Naive B cell (primary cell): ENCODE measurements at regions not wholly inside any gene's neighbourhood (a gene's known extent, or its start where the extent isn't known, plus 50 kb on each side); places are given as distances from the start of the nearest gene placed in this dataset.
A peak's percentile ranks its signal among the peaks of the same experiment; 100 is the strongest.

ENCODE experiments used
- ATAC-seq, 2 donors: fragments of 150-1000 bp; cut with Tn5 transposase; 2 replicates each; pipeline ENCODE4 v1.10.0; 2021; ENCODE audit warnings: low read depth in 2 of 2, mild to moderate bottlenecking in 2 of 2, moderate library complexity in 2 of 2
- DNase-seq: peaks from one replicate; pipeline ENCODE4 v3.0.0; 2022
- H3K27ac Mint-ChIP-seq, 6 donors: one replicate each; pipeline ENCODE4 v1.8.0; 2020 to 2022; ENCODE audit warnings: mild to moderate bottlenecking in 6 of 6, mixed read lengths in 6 of 6, moderate library complexity in 5 of 6, inconsistent platforms in 2 of 6
- H3K27me3 Mint-ChIP-seq, 3 donors: one replicate each; pipeline ENCODE4 v1.8.0; 2021 to 2022; ENCODE audit warnings: mixed read lengths in 3 of 3, mild to moderate bottlenecking in 1 of 3
- H3K36me3 Mint-ChIP-seq, 2 donors: one replicate each; pipeline ENCODE4 v1.8.0; 2020 to 2022; ENCODE audit warnings: mixed read lengths in 2 of 2, inconsistent platforms in 1 of 2, mild to moderate bottlenecking in 1 of 2
- H3K4me1 Mint-ChIP-seq, 3 donors: one replicate each; pipeline ENCODE4 v1.8.0; 2020 to 2022; ENCODE audit warnings: mixed read lengths in 3 of 3, inconsistent platforms in 1 of 3, mild to moderate bottlenecking in 1 of 3, moderate library complexity in 1 of 3
- H3K4me3 Mint-ChIP-seq, 8 donors: one replicate each; pipeline ENCODE4 v1.8.0; 2020 to 2022; ENCODE audit warnings: mild to moderate bottlenecking in 8 of 8, mixed read lengths in 8 of 8, moderate library complexity in 8 of 8, inconsistent platforms in 2 of 8
- H3K9me3 Mint-ChIP-seq, 7 donors: one replicate each; pipeline ENCODE4 v1.8.0; 2020 to 2022; ENCODE audit warnings: mixed read lengths in 7 of 7, mild to moderate bottlenecking in 5 of 7, inconsistent platforms in 2 of 7, moderate library complexity in 1 of 7

DNA sequence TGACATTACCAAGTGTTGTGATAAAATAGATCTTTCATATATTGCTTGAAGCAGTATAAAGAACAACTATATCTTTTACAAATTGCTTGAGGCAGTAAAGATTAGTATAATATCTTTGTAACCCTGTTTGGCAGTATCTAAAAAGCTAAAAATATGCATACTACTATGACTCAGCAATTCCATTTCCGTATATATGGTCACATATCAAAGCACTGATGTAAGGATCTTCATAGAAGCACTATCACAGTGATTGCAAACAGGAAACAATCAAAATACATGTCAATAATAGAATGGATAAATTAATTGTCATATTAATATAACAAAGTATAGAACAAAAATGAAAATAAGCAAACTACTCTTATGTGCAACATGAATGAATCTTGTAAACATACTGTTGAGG lies 158.4 kb upstream of the IGF1 start:
- no peak for ATAC-seq
- Mint-ChIP-seq H3K9me3 (peaks cover 3 to 29% (median 9%) of the 10 kb centered on the region in 7 donors), H3K27me3 (peaks cover 0 to 9% (median 4%) of the 10 kb centered on the region in 3 donors), H3K36me3 (no peaks in the 10 kb centered on the region), H3K4me1 (no peaks in the 10 kb centered on the region), H3K27ac (no peak overlapping the region), H3K4me3 (no peak overlapping the region)
- DNase-seq = no peak

DNA sequence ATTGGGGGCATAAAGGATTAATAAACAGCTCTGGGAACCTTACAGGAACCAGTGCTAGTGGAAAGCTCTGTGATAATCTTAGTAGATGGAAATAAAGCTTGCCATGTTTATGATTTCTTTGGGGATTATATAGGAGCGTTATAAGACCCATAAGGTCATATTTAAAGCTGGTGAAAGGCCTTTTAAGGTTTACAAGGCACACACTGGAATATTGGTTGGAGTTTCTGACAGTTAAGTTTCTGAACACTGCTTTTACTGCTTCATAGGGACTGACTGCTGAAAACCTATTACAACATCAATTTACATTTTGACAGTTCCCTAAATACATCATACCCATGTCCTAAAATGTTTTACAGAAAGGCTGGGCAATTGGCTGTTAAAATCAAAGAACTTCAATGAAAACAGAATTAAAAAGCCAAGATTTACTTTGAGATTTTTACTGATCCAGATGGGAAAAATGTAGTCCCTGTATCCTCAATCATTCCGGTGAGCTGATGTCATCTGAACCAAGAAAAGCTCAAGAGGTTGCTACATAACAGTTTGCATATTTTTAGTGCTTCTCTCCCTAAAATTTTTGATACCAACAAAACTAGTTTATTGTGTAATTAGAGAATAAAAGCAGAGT lies 153.7 kb upstream of the IGF1 start:
- H3K4me1 Mint-ChIP-seq = no peaks in the 10 kb centered on the region
- peaks cover 0 to 2% (median 1%) of the 10 kb centered on the region in 7 donors for H3K9me3 Mint-ChIP-seq
- H3K27me3 Mint-ChIP-seq = no peaks in the 10 kb centered on the region
- H3K4me3 Mint-ChIP-seq = no peak overlapping the region
- DNase-seq = no peak
- H3K27ac Mint-ChIP-seq = no peak overlapping the region
- no peaks in the 10 kb centered on the region for H3K36me3 Mint-ChIP-seq
- ATAC-seq = no peak

DNA sequence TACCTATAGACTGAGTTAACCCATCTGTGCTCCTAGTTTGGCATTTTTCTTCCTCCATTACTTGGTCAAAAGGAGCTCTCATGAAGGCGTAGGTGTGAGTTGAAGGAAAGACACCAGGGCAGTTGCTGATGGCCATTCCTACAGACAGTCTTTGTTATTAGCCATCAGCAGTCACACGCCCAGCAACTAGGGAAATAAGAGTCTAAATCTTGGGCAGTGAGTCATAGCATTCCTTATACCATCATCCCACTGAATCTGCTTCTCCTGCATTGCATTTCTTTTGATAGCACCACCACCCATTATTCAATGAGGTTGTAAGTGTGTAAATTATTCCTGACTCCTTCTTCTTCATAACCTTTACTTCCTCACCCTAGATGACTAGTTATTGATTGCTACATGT lies 150.9 kb upstream of the IGF1 start:
- H3K27ac Mint-ChIP-seq = no peak overlapping the region
- H3K4me1 Mint-ChIP-seq = no peaks in the 10 kb centered on the region
- no peak for ATAC-seq
- no peaks in the 10 kb centered on the region for H3K36me3 Mint-ChIP-seq
- H3K4me3 Mint-ChIP-seq = no peak overlapping the region
- no peaks in the 10 kb centered on the region for H3K27me3 Mint-ChIP-seq
- DNase-seq = no peak
- H3K9me3 Mint-ChIP-seq = peaks cover under 1 to 18% (median 8%) of the 10 kb centered on the region in 7 donors

DNA sequence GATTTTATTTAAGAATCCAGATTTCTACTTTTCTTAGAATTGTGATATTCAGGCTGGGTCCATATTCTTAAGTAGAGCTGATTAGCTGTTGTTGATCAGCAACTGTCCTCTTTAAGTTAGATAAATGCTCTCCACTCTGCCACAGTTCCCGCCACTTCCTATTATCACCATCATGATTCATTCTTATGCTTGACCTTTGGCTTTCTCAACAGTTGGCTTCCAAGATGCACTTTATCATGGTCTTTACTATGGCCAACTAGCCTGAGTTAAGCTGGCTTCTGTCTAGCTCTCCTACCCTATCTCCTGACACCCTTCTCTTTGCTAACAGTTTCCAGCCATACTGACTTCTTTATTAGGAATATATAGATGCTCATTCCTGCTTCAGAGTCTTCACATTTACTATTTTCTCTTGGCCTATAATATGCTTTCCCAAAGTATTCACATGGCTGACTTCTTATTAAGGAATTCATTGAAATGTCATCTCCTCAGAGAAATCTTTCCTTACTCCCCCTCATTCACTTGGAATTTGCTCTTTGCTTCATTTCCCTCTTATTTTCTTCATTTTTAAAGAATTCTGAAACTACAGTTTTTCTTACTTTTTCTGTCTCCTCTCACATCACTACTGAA lies 149.0 kb upstream of the IGF1 start:
- H3K9me3 Mint-ChIP-seq = peaks cover 5 to 18% (median 8%) of the 10 kb centered on the region in 7 donors
- ATAC-seq (no peak), DNase-seq (no peak)
- H3K27me3 Mint-ChIP-seq = no peaks in the 10 kb centered on the region
- H3K4me1 Mint-ChIP-seq = no peaks in the 10 kb centered on the region
- H3K27ac Mint-ChIP-seq = no peak overlapping the region
- H3K4me3 Mint-ChIP-seq = no peak overlapping the region
- no peaks in the 10 kb centered on the region for H3K36me3 Mint-ChIP-seq

DNA sequence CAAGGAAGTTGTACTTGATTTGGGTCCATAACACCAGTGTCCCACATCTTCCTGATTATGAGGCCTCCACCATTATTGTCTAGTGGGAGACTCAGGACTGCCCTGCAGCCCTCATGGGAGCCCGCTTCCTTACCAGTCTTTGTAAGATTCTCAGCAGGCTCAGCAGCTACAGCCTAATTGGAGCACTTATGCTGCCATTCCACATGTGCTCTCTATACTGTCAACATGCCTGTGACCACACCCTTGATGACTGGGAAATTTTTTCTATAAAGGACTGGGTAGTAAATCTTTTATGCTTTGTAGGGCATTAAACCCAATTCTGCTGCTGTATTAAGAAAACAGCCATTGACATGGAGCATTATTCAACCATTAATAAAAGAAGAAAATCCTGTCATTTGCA lies 145.5 kb upstream of the IGF1 start:
- H3K4me3 Mint-ChIP-seq = no peak overlapping the region
- no peak overlapping the region for H3K27ac Mint-ChIP-seq
- no peak for DNase-seq
- no peaks in the 10 kb centered on the region for H3K36me3 Mint-ChIP-seq
- no peaks in the 10 kb centered on the region for H3K4me1 Mint-ChIP-seq
- ATAC-seq = no peak
- H3K9me3 Mint-ChIP-seq = peaks cover 5 to 18% (median 8%) of the 10 kb centered on the region in 7 donors
- no peaks in the 10 kb centered on the region for H3K27me3 Mint-ChIP-seq

DNA sequence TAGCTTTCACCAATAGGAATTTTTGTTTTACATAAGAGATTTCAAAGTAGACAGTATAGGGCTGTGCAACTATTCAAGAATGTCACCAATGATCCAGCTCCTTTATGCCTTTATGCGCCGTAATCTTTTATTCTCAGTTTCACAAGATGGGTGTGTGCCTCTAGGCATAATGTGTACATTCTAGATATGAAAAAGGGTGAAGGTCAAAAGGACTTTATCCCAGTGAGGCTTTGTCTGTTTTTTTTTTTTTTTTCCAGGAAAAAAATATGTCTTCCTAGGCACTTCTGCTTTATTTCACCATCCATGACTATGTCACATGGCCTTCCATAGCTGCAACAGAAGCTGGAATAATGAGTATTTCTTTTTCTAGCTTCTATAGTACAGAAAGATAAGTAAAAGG lies 142.3 kb upstream of the IGF1 start:
- Mint-ChIP-seq H3K4me1 (no peaks in the 10 kb centered on the region), H3K27me3 (peaks cover 0 to 9% (median 0%) of the 10 kb centered on the region in 3 donors), H3K36me3 (no peaks in the 10 kb centered on the region), H3K27ac (no peak overlapping the region), H3K4me3 (no peak overlapping the region), H3K9me3 (peaks cover 0 to 9% (median 6%) of the 10 kb centered on the region in 7 donors)
- DNase-seq (no peak), ATAC-seq (no peak)

DNA sequence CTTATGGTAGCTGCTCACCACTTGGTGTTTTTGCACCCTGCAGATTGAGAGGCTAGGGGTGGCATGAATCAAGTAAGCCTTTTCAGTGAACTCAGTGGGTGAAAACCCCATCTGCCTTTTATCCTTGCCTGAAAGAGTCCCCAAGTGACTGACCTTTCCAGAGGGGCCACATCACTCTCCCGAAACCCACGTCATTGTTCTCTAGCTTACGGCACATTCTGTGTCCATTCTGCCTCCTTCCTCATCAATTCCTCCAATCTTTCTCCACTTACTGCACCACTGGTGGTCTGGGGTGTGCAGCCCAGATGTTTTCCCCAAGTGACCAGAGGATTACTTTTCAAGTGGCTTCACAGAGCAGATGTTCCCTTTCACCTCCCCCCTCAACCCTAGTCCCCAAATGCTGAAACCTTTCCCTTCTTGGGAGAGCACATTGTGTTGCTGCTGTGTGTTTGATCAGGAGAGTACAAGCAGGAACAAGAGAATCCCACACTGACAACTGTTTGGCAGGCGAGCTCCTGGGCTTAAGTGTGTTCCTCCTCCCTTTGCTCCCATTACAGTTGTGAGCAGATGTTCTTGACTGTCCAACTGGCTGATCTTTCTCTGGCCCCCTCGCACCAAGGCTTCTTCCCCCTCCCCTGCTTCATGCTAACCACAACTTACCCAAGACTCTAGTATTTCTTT lies 138.0 kb upstream of the IGF1 start:
- Mint-ChIP-seq H3K4me1 (no peaks in the 10 kb centered on the region), H3K27ac (no peak overlapping the region), H3K9me3 (peaks cover 0 to 3% (median 0%) of the 10 kb centered on the region in 7 donors), H3K36me3 (no peaks in the 10 kb centered on the region), H3K4me3 (no peak overlapping the region), H3K27me3 (peaks cover 0 to 9% (median 0%) of the 10 kb centered on the region in 3 donors)
- DNase-seq (no peak), ATAC-seq (no peak)

DNA sequence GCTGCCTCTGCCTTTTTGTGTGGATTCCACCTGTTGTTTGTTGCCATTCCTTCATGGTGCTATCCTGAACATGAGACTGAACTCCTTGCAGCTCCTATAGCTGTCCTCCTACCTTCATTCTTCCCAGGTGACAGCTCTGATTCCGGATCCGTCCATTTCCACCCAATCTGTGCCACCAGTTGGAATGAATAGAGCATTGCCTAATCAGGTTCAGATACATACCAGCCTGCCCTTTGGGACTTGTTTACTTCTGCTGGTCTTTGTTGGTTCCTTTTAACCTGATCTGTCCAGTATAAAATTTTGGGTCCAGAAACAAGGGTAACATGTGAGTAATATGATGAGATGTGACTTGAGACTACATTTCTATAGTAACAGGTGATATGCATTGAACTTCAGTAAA lies 136.3 kb upstream of the IGF1 start:
- no peak overlapping the region for H3K4me3 Mint-ChIP-seq
- no peaks in the 10 kb centered on the region for H3K36me3 Mint-ChIP-seq
- peaks cover 0 to 13% (median 0%) of the 10 kb centered on the region in 3 donors for H3K27me3 Mint-ChIP-seq
- H3K4me1 Mint-ChIP-seq = no peaks in the 10 kb centered on the region
- DNase-seq (no peak), ATAC-seq (no peak)
- H3K9me3 Mint-ChIP-seq = peaks cover 0 to 3% (median 0%) of the 10 kb centered on the region in 7 donors
- no peak overlapping the region for H3K27ac Mint-ChIP-seq

DNA sequence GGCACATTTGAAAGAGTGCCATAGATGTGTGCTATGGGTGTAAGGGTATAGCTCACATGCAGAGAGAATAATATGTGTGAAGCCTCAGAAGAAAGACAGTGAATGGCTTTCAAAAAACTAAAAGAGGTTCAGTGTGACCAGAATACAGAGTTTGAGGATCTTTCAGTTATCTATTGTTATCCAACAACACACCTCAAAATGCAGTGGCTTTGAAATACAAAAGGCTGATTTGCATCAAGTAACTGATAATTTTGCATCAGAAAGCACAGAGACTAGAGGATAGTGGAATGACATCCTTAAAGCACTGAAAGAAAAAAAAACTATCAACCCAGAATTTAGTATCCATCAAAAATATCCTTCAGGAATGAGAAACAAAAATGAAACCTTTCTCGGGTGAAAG lies 131.6 kb upstream of the IGF1 start:
- H3K36me3 Mint-ChIP-seq = peaks cover 0 to 6% of the 10 kb centered on the region in 2 donors
- no peak for DNase-seq
- H3K9me3 Mint-ChIP-seq = peaks cover 1 to 14% (median 4%) of the 10 kb centered on the region in 7 donors
- H3K27me3 Mint-ChIP-seq = peaks cover 5 to 17% (median 16%) of the 10 kb centered on the region in 3 donors
- H3K4me3 Mint-ChIP-seq = no peak overlapping the region
- no peak overlapping the region for H3K27ac Mint-ChIP-seq
- H3K4me1 Mint-ChIP-seq = no peaks in the 10 kb centered on the region
- ATAC-seq = no peak

DNA sequence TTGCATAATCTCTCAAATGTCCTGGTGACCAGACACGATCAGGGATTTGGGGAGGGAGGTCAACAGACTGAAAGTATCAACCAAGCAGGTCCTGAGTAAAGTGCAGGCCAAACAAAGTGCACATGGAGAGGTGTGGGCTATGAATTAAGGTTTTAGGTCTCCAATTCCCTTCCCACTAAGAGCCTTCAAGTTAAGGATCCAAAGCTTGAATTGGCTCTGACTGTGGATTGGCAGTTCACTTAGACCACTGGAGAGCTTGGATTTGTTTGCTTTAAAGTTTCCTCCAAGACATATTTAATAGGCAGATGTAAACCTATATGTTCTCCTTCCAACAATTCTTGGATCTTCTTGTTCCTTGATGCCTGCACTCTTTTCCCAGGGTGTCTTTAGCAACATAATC lies 129.6 kb upstream of the IGF1 start:
- H3K27me3 Mint-ChIP-seq = peaks cover 5 to 20% (median 16%) of the 10 kb centered on the region in 3 donors

DNA sequence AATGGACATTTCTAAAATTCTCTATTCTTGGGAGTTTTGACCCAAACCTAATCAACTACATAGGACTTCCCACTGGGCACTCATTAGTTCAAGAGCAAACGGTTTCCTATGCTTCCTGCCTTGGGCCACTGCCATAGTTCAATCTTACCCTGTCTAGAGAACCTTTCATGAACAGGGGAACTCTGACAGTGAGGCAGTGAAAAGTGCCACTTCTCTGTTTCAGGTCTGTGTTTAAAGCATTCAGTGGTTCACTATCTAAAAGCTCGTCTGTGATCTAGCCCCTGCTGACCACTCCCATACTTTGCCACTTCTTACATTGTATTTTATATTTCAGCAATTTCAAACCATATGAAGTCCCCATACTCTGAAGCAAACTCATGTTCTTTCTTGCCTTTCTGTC lies 122.7 kb upstream of the IGF1 start:
- Mint-ChIP-seq H3K4me1 (no peaks in the 10 kb centered on the region), H3K9me3 (peaks cover 0 to 17% (median 4%) of the 10 kb centered on the region in 7 donors), H3K27ac (no peak overlapping the region), H3K4me3 (no peak overlapping the region), H3K36me3 (peaks cover 0 to 3% of the 10 kb centered on the region in 2 donors), H3K27me3 (peaks cover 5 to 13% (median 9%) of the 10 kb centered on the region in 3 donors)
- DNase-seq (no peak), ATAC-seq (no peak)

More for the DNA sequence above, 129.6 kb upstream of the IGF1 start:
- peaks cover 1 to 26% (median 6%) of the 10 kb centered on the region in 7 donors for H3K9me3 Mint-ChIP-seq
- H3K27ac Mint-ChIP-seq = no peak overlapping the region
- H3K4me3 Mint-ChIP-seq = no peak overlapping the region
- H3K36me3 Mint-ChIP-seq = peaks cover 0 to 6% of the 10 kb centered on the region in 2 donors
- DNase-seq (no peak), ATAC-seq (no peak)
- no peaks in the 10 kb centered on the region for H3K4me1 Mint-ChIP-seq

DNA sequence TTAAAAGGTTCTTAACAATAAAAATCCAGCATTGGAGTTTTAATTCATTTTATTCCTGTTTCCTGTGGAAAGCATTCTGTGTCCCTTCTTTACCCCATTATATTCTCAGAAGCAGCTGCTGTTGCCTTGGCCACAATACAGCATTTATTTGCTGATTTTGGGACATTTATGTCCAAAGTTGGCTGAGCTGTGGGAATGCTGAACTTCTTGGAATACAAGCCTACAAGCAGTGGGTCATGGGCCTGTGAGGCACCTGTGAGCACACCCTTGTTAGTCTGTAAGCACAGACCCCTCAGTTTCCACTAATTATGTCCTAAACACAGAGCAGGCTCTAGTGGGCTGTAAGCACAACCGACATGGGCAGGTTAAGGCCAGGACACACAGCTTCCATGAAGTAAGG lies 122.2 kb upstream of the IGF1 start:
- H3K9me3 Mint-ChIP-seq = peaks cover 0 to 14% (median 3%) of the 10 kb centered on the region in 7 donors
- no peak for ATAC-seq
- peaks cover 0 to 12% (median 8%) of the 10 kb centered on the region in 3 donors for H3K27me3 Mint-ChIP-seq
- H3K4me3 Mint-ChIP-seq = no peak overlapping the region
- H3K4me1 Mint-ChIP-seq = no peaks in the 10 kb centered on the region
- no peaks in the 10 kb centered on the region for H3K36me3 Mint-ChIP-seq
- no peak for DNase-seq
- H3K27ac Mint-ChIP-seq = no peak overlapping the region

DNA sequence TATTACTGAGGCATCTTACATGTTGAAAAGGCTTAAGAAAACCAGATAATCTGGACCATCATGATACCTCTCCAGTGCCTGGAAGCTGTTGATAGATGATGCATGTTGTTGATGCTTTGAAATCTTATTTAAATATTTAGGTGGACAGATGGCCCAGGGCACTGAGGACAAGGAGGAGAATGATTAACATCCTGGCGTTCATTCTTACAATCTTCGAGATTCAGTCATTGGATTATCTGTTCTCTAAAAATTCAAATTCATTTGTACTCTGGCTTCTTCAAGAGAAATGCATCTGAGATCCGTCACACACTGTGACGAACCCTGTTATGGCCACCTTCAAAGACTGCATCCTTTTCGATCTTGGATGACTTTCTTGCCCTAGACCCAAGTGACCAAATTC lies 121.3 kb upstream of the IGF1 start:
- peaks cover 0 to 14% (median 0%) of the 10 kb centered on the region in 7 donors for H3K9me3 Mint-ChIP-seq
- no peak overlapping the region for H3K4me3 Mint-ChIP-seq
- ATAC-seq (no peak), DNase-seq (no peak)
- no peaks in the 10 kb centered on the region for H3K36me3 Mint-ChIP-seq
- H3K27ac Mint-ChIP-seq = no peak overlapping the region
- H3K4me1 Mint-ChIP-seq = no peaks in the 10 kb centered on the region
- H3K27me3 Mint-ChIP-seq = peaks cover 0 to 13% (median 0%) of the 10 kb centered on the region in 3 donors

DNA sequence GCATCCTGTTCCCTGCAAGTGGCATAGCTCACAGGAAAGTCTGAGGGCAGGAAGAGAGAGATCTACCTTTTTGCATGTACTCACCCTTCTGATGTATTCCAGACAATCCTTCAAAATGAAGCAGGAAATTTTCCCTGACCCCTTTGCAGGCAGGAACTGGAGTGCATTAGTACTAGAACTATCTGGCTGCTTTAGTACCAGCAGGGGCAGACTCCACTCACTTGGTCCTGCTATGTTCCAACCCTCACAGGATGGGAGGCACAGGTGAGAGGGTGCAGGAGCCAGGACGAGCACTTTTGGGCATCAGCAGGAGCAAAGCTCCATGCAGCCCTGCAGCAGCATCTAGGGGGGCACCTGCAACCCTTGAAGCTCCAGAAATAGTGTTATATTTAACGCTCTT lies 116.3 kb upstream of the IGF1 start:
- Mint-ChIP-seq H3K36me3 (no peaks in the 10 kb centered on the region), H3K9me3 (no peaks in the 10 kb centered on the region), H3K27me3 (peaks cover 0 to 17% (median 7%) of the 10 kb centered on the region in 3 donors), H3K4me1 (no peaks in the 10 kb centered on the region), H3K27ac (no peak overlapping the region), H3K4me3 (peak overlapping the region in 1 of 8 donors; percentile 6)
- ATAC-seq (no peak), DNase-seq (no peak)
